H9 (cell line): ENCODE measurements at regions not wholly inside any gene's neighbourhood (a gene's known extent, or its start where the extent isn't known, plus 50 kb on each side); places are given as distances from the start of the nearest gene placed in this dataset.

Experiments
- DNase-seq: peaks from one replicate; pipeline ENCODE4 v3.0.0-alpha.2; 2017
- H2AFZ ChIP-seq: one replicate; pipeline ENCODE4 v1.6.1; 2013; ENCODE audit warnings: mild to moderate bottlenecking, low read length, control low read depth, moderate library complexity
- H2AK5ac ChIP-seq: 2 replicates; pipeline ENCODE4 v1.6.1; 2013; ENCODE audit warnings: low read length, control low read depth, mixed read lengths; ENCODE audit not compliant: insufficient read length
- H2BK120ac ChIP-seq: one replicate; pipeline ENCODE4 v1.6.1; 2013; ENCODE audit warnings: low read depth, mild to moderate bottlenecking, low read length, control low read depth, inconsistent platforms; ENCODE audit not compliant: poor library complexity, severe bottlenecking
- H2BK12ac ChIP-seq: 2 replicates; pipeline ENCODE4 v1.6.1; 2013; ENCODE audit warnings: low read length, control low read depth, mixed read lengths, low read depth; ENCODE audit not compliant: insufficient read length
- H2BK15ac ChIP-seq: 2 replicates; pipeline ENCODE4 v1.6.1; 2013; ENCODE audit warnings: low read depth, low read length, control low read depth
- H2BK20ac ChIP-seq: one replicate; pipeline ENCODE4 v1.6.1; 2013; ENCODE audit warnings: low read depth, mild to moderate bottlenecking, low read length, control low read depth, inconsistent platforms; ENCODE audit not compliant: poor library complexity, severe bottlenecking
- H2BK5ac ChIP-seq: 2 replicates; pipeline ENCODE4 v1.6.1; 2013; ENCODE audit warnings: low read length, control low read depth, mixed read lengths; ENCODE audit not compliant: insufficient read length
- H3K14ac ChIP-seq: 2 replicates; pipeline ENCODE4 v1.6.1; 2013; ENCODE audit warnings: low read length, control low read depth; ENCODE audit not compliant: insufficient read depth
- H3K18ac ChIP-seq: 2 replicates; pipeline ENCODE4 v1.6.1; 2013; ENCODE audit warnings: low read depth, mild to moderate bottlenecking, mixed read lengths, low read length, control low read depth; ENCODE audit not compliant: insufficient read length
- H3K23ac ChIP-seq: 2 replicates; pipeline ENCODE4 v1.6.1; 2013; ENCODE audit warnings: low read length, control low read depth, mixed read lengths, low read depth; ENCODE audit not compliant: insufficient read length
- H3K23me2 ChIP-seq: 2 replicates; pipeline ENCODE4 v1.6.1; 2013; ENCODE audit warnings: low read depth, mild to moderate bottlenecking, mixed read lengths, low read length, control low read depth; ENCODE audit not compliant: insufficient read length, poor library complexity, severe bottlenecking
- H3K27ac ChIP-seq: 2 replicates; pipeline ENCODE4 v1.5.1; 2013; ENCODE audit warnings: low read length, control low read depth, mixed read lengths, low read depth; ENCODE audit not compliant: insufficient read length
- H3K27me3 ChIP-seq: 2 replicates; pipeline ENCODE4 v1.6.1; 2013; ENCODE audit warnings: low read length, control low read depth, inconsistent platforms; ENCODE audit not compliant: insufficient read depth
- H3K4ac ChIP-seq: 2 replicates; pipeline ENCODE4 v1.6.1; 2013; ENCODE audit warnings: low read depth, mild to moderate bottlenecking, control low read depth, inconsistent platforms, low read length, moderate library complexity
- H3K4me1 ChIP-seq: 2 replicates; pipeline ENCODE4 v1.6.1; 2013; ENCODE audit warnings: low read length, control low read depth, inconsistent platforms; ENCODE audit not compliant: insufficient read depth
- H3K4me2 ChIP-seq: 2 replicates; pipeline ENCODE4 v1.6.1; 2013; ENCODE audit warnings: low read length, control low read depth, mixed read lengths; ENCODE audit not compliant: insufficient read length, insufficient read depth
- H3K56ac ChIP-seq: 2 replicates; pipeline ENCODE4 v1.6.1; 2013; ENCODE audit warnings: low read depth, mild to moderate bottlenecking, mixed read lengths, low read length, control low read depth; ENCODE audit not compliant: insufficient read length
- H3K79me1 ChIP-seq: 2 replicates; pipeline ENCODE4 v1.6.1; 2013; ENCODE audit warnings: low read depth, mild to moderate bottlenecking, moderate library complexity, low read length, control low read depth, inconsistent platforms; ENCODE audit not compliant: insufficient read depth, poor library complexity, severe bottlenecking
- H3K79me2 ChIP-seq: 2 replicates; pipeline ENCODE4 v1.6.1; 2013; ENCODE audit warnings: low read length, control low read depth, inconsistent platforms; ENCODE audit not compliant: insufficient read depth
- H3K9ac ChIP-seq: 2 replicates; pipeline ENCODE4 v1.6.1; 2013; ENCODE audit warnings: low read length, control low read depth, mixed read lengths; ENCODE audit not compliant: insufficient read length; ENCODE audit errors: extremely low read depth
- H3K9me3 ChIP-seq: one replicate; pipeline ENCODE4 v1.6.1; 2013; ENCODE audit warnings: low read depth, low read length, inconsistent platforms; ENCODE audit not compliant: control insufficient read depth
- H3T11ph ChIP-seq: one replicate; pipeline ENCODE4 v1.6.1; 2013; ENCODE audit warnings: mild to moderate bottlenecking, low read length, control low read depth, inconsistent platforms
- H4K20me1 ChIP-seq: one replicate; pipeline ENCODE4 v1.6.1; 2013; ENCODE audit not compliant: control insufficient read depth, insufficient read length, insufficient read depth
- H4K5ac ChIP-seq: 2 replicates; pipeline ENCODE4 v1.6.1; 2013; ENCODE audit warnings: low read depth, mild to moderate bottlenecking, mixed read lengths, low read length, control low read depth; ENCODE audit not compliant: insufficient read length
- H4K8ac ChIP-seq: replicated peaks from 2 replicates; pipeline ENCODE4 v1.6.1; 2013; ENCODE audit warnings: low read length, control low read depth, mixed read lengths, low read depth; ENCODE audit not compliant: insufficient read length
- H4K91ac ChIP-seq: 2 replicates; pipeline ENCODE4 v1.6.1; 2013; ENCODE audit warnings: low read depth, mild to moderate bottlenecking, moderate library complexity, mixed read lengths, low read length, control low read depth; ENCODE audit not compliant: insufficient read length
- H3K27ac Mint-ChIP-seq, 3 experiments: 2 replicates in 2 of 3; 3 replicates in 1 of 3; pipeline ENCODE4 v1.8.0; 2020 to 2021; ENCODE audit warnings: mixed read lengths in 3 of 3, mild to moderate bottlenecking in 1 of 3, moderate library complexity in 1 of 3
- H3K27me3 Mint-ChIP-seq: 2 replicates; pipeline ENCODE4 v1.8.0; 2021; ENCODE audit warnings: low read depth, mild to moderate bottlenecking, moderate library complexity, mixed read lengths
- H3K36me3 Mint-ChIP-seq, 3 experiments: 2 replicates in 2 of 3; 3 replicates in 1 of 3; pipeline ENCODE4 v1.8.0; 2020 to 2021; ENCODE audit warnings: low read depth in 3 of 3, mixed read lengths in 3 of 3; ENCODE audit not compliant: insufficient read depth in 1 of 3
- H3K4me1 Mint-ChIP-seq, 2 experiments: 2 replicates each; pipeline ENCODE4 v1.8.0; 2020; ENCODE audit warnings: mixed read lengths in 2 of 2
- H3K4me3 Mint-ChIP-seq, 2 experiments: 2 replicates in 1 of 2; 3 replicates in 1 of 2; pipeline ENCODE4 v1.8.0; 2020 to 2021; ENCODE audit warnings: mild to moderate bottlenecking in 2 of 2, mixed read lengths in 2 of 2, moderate library complexity in 1 of 2
- H3K9me3 Mint-ChIP-seq, 2 experiments: 2 replicates in 1 of 2; 3 replicates in 1 of 2; pipeline ENCODE4 v1.8.0; 2020; ENCODE audit warnings: mild to moderate bottlenecking in 2 of 2, mixed read lengths in 2 of 2, moderate library complexity in 1 of 2
- CTCF ChIP-seq: fragments of 200-600 bp; sonication (generic); conservative IDR thresholded peaks from 3 replicates; pipeline ENCODE4 v1.8.0; 2021; ENCODE audit warnings: antibody characterized with exemption, mild to moderate bottlenecking
- WGBS: extraction: QIAGEN DNeasy Blood & Tissue Kit; methylation state at CpG from one replicate; pipeline ENCODE4 v1.1.7; 2013; ENCODE audit warnings: missing lambda C conversion rate, low lambda C conversion rate, mixed read lengths; ENCODE audit not compliant: insufficient read length; ENCODE audit errors: extremely low coverage; 5-methylcytosine and 5-hydroxymethylcytosine counted together

- TF ChIP-seq CTCF = no peak
- WGBS = no CpG with 5 or more reads among the region's 1 CpG
- Histone ChIP-seq H3K27ac (no peak overlapping the region), H3K27me3 (no peaks in the 10 kb centered on the region), H2BK20ac (no peak overlapping the region), H3K23ac (no peak overlapping the region), H2BK15ac (no peak overlapping the region), H4K8ac (no peak overlapping the region), H3K56ac (no peak overlapping the region), H3K4me2 (no peak overlapping the region), H4K91ac (no peak overlapping the region), H3K9ac (no peak overlapping the region), H2AK5ac (no peak overlapping the region), H3K4ac (no peak overlapping the region), H3K9me3 (peaks cover 11% of the 10 kb centered on the region), H3K14ac (no peak overlapping the region), H2AFZ (no peak overlapping the region), H3K79me1 (no peaks in the 10 kb centered on the region), H4K20me1 (no peaks in the 10 kb centered on the region), H4K5ac (no peak overlapping the region), H3K18ac (no peak overlapping the region), H3T11ph (no peak overlapping the region), H2BK12ac (no peak overlapping the region), H3K4me1 (no peaks in the 10 kb centered on the region), H3K23me2 (no peaks in the 10 kb centered on the region), H2BK5ac (no peak overlapping the region), H3K79me2 (no peaks in the 10 kb centered on the region), H2BK120ac (no peak overlapping the region)
- peaks cover 0 to 13% (median 4%) of the 10 kb centered on the region in 3 experiments; a peak in 5 of 7 replicates for H3K36me3 Mint-ChIP-seq
- peaks cover 11 to 13% of the 10 kb centered on the region in 2 experiments for H3K9me3 Mint-ChIP-seq
- H3K27me3 Mint-ChIP-seq = no peaks in the 10 kb centered on the region
- no peak for DNase-seq
- H3K4me1 Mint-ChIP-seq = no peaks in the 10 kb centered on the region
- H3K4me3 Mint-ChIP-seq = no peak overlapping the region
- H3K27ac Mint-ChIP-seq = no peak overlapping the region
Observed at GRCh38 chr3:8027954-8028353, 473.7 kb upstream of the LMCD1 start.
